Upper lobe of left lung (tissue), 6 donors: ENCODE measurements at regions not wholly inside any gene's neighbourhood (a gene's known extent, or its start where the extent isn't known, plus 50 kb on each side); places are given as distances from the start of the nearest gene placed in this dataset.

Experiments used
- ATAC-seq, 2 donors: fragments of 200-7000 bp; cut with Tn5 transposase; one replicate each; pipeline ENCODE4 v1.9.1; 2022; ENCODE audit warnings: mild to moderate bottlenecking in 2 of 2, moderate library complexity in 2 of 2; ENCODE audit not compliant: low FRiP score in 2 of 2
- DNase-seq, 2 donors: peaks; one replicate each; pipeline ENCODE4 v3.0.0-alpha.2; 2019 to 2020
- H3K27ac ChIP-seq, 4 donors: fragments of 200-600 bp; sonication (generic); one replicate each; pipeline ENCODE4 v1.5.1; 2016 to 2019
- H3K27me3 ChIP-seq, 4 donors: fragments of 200-600 bp; sonication (generic); one replicate each; pipeline ENCODE4 v1.5.1; 2017 to 2019
- H3K36me3 ChIP-seq, 4 donors: fragments of 200-600 bp; sonication (generic); one replicate each; pipeline ENCODE4 v1.5.1; 2016 to 2019
- H3K4me1 ChIP-seq, 4 donors: fragments of 200-600 bp; sonication (generic); one replicate each; pipeline ENCODE4 v1.5.1; 2018 to 2019
- H3K4me3 ChIP-seq, 4 donors: fragments of 200-600 bp; sonication (generic); one replicate each; pipeline ENCODE4 v1.5.1; 2017 to 2019; ENCODE audit warnings: mild to moderate bottlenecking in 2 of 4, moderate library complexity in 1 of 4
- H3K9me3 ChIP-seq, 4 donors: fragments of 200-600 bp; sonication (generic); one replicate each; pipeline ENCODE4 v1.5.1; 2018 to 2019
- EP300 ChIP-seq, 4 donors: sonication (generic); formaldehyde crosslinking; IDR thresholded peaks; one replicate each; pipeline ENCODE4 v1.5.1; 2017; ENCODE audit warnings: antibody characterized with exemption in 4 of 4, control low read depth in 2 of 4
- POLR2A ChIP-seq, 4 donors: fragments of 450-650 bp; IDR thresholded peaks; one replicate each; pipeline ENCODE4 v1.5.1; 2016 to 2017; ENCODE audit warnings: antibody characterized with exemption in 4 of 4, mild to moderate bottlenecking in 2 of 4
- POLR2AphosphoS5 ChIP-seq, 2 donors: sonication (generic); formaldehyde crosslinking; IDR thresholded peaks; one replicate each; pipeline ENCODE4 v1.5.1; 2017; ENCODE audit warnings: antibody characterized with exemption in 2 of 2
- WGBS, 2 donors: methylation state at CpG; one replicate each; pipeline ENCODE4 v1.1.5; 2017 to 2018; 5-methylcytosine and 5-hydroxymethylcytosine counted together
- TF ChIP-seq, protein P1 (sequence below), 6 experiments: fragments of 450-650 bp in 4 of 6; fragments of 200-600 bp in 2 of 6; sonication (generic) in 2 of 6; IDR thresholded peaks; one replicate each; pipeline ENCODE4 v1.5.1; 2016 to 2019; ENCODE audit warnings: antibody characterized with exemption in 6 of 6
- donor health status: DM: no; HTN: no; CAD: no; lungs with moderate emphysema.
- donor health status: DM: no; HTN: yes; CAD: no; lungs with severe emphysema.

DNA sequence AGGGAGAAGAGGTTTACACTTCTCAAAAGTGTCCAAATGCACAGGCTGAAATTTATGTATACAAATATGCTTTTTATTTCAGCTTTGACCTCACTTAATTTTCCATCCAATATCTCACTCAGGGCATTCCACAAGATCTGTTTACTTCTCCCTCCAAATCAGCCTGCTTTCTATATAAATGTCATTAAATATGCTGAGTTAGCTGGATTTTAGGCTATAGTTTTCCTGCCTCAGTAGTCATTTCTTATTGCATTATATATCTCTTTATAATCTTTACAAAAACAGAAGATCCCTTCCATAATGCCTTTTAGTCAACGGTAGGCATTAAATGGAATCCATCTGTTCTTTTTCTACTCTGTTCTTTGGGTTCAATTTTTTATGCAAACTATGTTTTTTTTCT is 71.7 kb upstream of the KCND2 start:
- DNase-seq, result no peak
- Histone ChIP-seq H3K27ac (no peak overlapping the region), H3K36me3 (no peaks in the 10 kb centered on the region), H3K4me3 (no peak overlapping the region), H3K27me3 (no peaks in the 10 kb centered on the region), H3K4me1 (no peaks in the 10 kb centered on the region), H3K9me3 (no peaks in the 10 kb centered on the region)
- TF ChIP-seq, protein P1, sequence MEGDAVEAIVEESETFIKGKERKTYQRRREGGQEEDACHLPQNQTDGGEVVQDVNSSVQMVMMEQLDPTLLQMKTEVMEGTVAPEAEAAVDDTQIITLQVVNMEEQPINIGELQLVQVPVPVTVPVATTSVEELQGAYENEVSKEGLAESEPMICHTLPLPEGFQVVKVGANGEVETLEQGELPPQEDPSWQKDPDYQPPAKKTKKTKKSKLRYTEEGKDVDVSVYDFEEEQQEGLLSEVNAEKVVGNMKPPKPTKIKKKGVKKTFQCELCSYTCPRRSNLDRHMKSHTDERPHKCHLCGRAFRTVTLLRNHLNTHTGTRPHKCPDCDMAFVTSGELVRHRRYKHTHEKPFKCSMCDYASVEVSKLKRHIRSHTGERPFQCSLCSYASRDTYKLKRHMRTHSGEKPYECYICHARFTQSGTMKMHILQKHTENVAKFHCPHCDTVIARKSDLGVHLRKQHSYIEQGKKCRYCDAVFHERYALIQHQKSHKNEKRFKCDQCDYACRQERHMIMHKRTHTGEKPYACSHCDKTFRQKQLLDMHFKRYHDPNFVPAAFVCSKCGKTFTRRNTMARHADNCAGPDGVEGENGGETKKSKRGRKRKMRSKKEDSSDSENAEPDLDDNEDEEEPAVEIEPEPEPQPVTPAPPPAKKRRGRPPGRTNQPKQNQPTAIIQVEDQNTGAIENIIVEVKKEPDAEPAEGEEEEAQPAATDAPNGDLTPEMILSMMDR (IDR thresholded peaks at IDR 0.05), result no peak
- TF ChIP-seq EP300 (IDR thresholded peaks at IDR 0.05) (no peak), POLR2AphosphoS5 (IDR thresholded peaks at IDR 0.05) (no peak)
- ATAC-seq, result no peak
- 80 to 83% methylated on average over 1 of the region's 1 CpG for WGBS, 2 donors

DNA sequence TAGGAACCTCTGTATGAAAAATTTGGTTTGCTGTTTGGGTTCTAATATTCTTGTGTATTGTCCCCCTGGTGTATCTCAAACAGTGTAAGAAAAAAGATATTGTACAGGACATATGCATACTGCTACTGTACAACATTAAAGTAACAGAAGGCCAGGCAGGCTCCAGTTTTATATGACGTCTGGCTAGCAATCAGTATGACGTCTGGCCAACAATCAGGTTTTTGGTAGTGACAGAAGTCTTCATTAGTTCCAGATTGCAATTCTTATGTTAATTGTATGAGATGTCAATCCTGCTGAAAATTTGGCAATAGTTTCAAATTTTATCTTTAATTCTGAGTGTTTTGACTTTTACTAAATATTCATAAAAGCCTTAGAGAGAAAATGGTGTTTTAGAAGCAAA is 67.9 kb upstream of the KCND2 start:
- no peak overlapping the region for H3K27ac ChIP-seq
- DNase-seq (no peak), ATAC-seq (no peak)
- 66 to 78% methylated on average over 2 of the region's 2 CpGs for WGBS, 2 donors
- TF ChIP-seq, protein P1 (IDR thresholded peaks at IDR 0.05), result no peak
- TF ChIP-seq EP300 (IDR thresholded peaks at IDR 0.05), result no peak
- TF ChIP-seq POLR2A (IDR thresholded peaks at IDR 0.05), result no peak
- TF ChIP-seq POLR2AphosphoS5 (IDR thresholded peaks at IDR 0.05), result no peak
- H3K9me3 ChIP-seq, result no peaks in the 10 kb centered on the region
- H3K4me3 ChIP-seq, result no peak overlapping the region
- no peaks in the 10 kb centered on the region for H3K4me1 ChIP-seq
- no peaks in the 10 kb centered on the region for H3K36me3 ChIP-seq
- H3K27me3 ChIP-seq, result no peaks in the 10 kb centered on the region

DNA sequence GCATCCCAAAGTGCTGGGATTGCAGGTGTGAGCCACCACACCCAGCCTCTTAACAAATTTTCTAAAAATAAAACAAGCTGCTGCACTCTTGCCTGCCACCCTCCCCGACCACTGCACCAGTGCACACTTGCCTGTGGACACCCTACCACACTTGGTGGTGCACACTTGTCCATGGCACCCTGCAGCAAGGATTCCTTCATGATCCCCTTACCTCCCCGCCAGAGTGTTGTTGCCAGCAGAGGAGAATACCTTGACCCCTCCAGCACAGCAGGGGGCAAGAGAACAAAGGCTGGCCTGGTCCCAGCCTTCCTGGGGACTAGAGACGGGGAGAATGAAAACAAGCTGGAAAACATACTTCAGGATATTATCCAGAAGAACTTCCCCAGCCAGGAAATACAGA is 65.9 kb upstream of the KCND2 start:
- 78 to 82% methylated on average over 3 of the region's 3 CpGs for WGBS, 2 donors
- H3K4me3 ChIP-seq, result no peak overlapping the region
- no peaks in the 10 kb centered on the region for H3K27me3 ChIP-seq
- TF ChIP-seq POLR2AphosphoS5 (IDR thresholded peaks at IDR 0.05) (no peak), EP300 (IDR thresholded peaks at IDR 0.05) (no peak), POLR2A (IDR thresholded peaks at IDR 0.05) (no peak)
- TF ChIP-seq, protein P1 (IDR thresholded peaks at IDR 0.05), result no peak
- DNase-seq (no peak), ATAC-seq (no peak)
- H3K36me3 ChIP-seq, result no peaks in the 10 kb centered on the region
- no peaks in the 10 kb centered on the region for H3K9me3 ChIP-seq
- no peak overlapping the region for H3K27ac ChIP-seq
- no peaks in the 10 kb centered on the region for H3K4me1 ChIP-seq

DNA sequence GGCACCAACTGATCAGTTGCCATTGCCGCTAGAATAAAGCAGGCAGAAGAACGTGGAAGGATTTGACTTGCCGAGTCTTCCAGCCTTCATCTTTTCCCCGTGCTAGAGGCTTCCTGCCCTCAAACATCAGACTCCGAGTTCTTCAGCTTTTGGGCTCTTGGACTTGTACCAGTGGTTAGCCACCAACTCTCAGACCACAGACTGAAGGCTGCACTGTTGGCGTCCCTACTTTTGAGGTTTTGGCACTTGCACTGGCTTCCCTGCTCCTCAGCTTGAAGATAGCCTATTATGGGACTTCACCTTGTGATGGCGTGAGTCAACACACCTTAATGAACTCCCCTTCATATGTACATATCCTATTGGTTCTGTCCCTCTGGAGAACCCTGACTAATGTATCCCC is 57.3 kb upstream of the KCND2 start:
- ATAC-seq (no peak), DNase-seq (no peak)
- Histone ChIP-seq H3K9me3 (no peaks in the 10 kb centered on the region), H3K27me3 (no peaks in the 10 kb centered on the region), H3K27ac (no peak overlapping the region), H3K4me1 (no peaks in the 10 kb centered on the region), H3K36me3 (no peaks in the 10 kb centered on the region), H3K4me3 (no peak overlapping the region)
- TF ChIP-seq, protein P1 (IDR thresholded peaks at IDR 0.05), result no peak
- TF ChIP-seq EP300 (IDR thresholded peaks at IDR 0.05) (no peak), POLR2AphosphoS5 (IDR thresholded peaks at IDR 0.05) (no peak), POLR2A (IDR thresholded peaks at IDR 0.05) (no peak)
- 88 to 96% methylated on average over 7 of the region's 7 CpGs for WGBS, 2 donors

DNA sequence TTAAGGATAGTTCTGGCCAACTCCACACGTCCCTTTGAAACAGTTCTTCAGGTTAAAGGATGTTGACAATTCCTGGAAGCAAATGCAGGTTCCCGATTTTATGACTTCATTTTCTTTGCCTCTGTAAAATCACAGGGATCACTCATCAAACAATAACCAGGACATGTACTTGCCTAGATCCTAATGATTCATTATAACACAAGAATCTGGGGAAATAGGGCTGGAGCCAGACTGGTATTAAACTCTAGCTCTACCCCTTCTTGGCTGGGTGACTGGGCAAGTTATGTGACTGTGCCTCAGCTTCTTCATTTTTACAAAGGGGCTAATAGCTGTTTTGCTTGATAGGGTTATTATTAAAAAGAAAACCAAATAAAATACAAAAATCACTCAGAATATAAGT is 56.0 kb upstream of the KCND2 start:
- DNase-seq (no peak), ATAC-seq (no peak)
- TF ChIP-seq, protein P1 (IDR thresholded peaks at IDR 0.05), result no peak
- TF ChIP-seq POLR2A (IDR thresholded peaks at IDR 0.05) (no peak), EP300 (IDR thresholded peaks at IDR 0.05) (no peak), POLR2AphosphoS5 (IDR thresholded peaks at IDR 0.05) (no peak)
- Histone ChIP-seq H3K4me3 (no peak overlapping the region), H3K4me1 (no peaks in the 10 kb centered on the region), H3K27me3 (no peaks in the 10 kb centered on the region), H3K27ac (no peak overlapping the region), H3K36me3 (no peaks in the 10 kb centered on the region), H3K9me3 (no peaks in the 10 kb centered on the region)
- WGBS, 2 donors, result 50 to 57% methylated on average over 2 of the region's 2 CpGs
